CD4-positive, alpha-beta T cell (primary cell): ENCODE measurements at regions not wholly inside any gene's neighbourhood (a gene's known extent, or its start where the extent isn't known, plus 50 kb on each side); places are given as distances from the start of the nearest gene placed in this dataset.

Source experiments
- ATAC-seq: fragments of 200-7000 bp; cut with Tn5 transposase; one replicate; pipeline ENCODE4 v1.10.0; 2022; ENCODE audit warnings: mild to moderate bottlenecking; ENCODE audit not compliant: poor library complexity
- CTCF ChIA-PET: fragments of 350-600 bp; sonication (Branson Sonifier 250); formaldehyde crosslinking; loops from one replicate; lab custom pipeline; 2021; ENCODE audit warnings: antibody characterized with exemption, inconsistent platforms; lab: Charles Lee
- POLR2A ChIA-PET: fragments of 350-600 bp; sonication (Branson Sonifier 250); formaldehyde crosslinking; loops from one replicate; lab custom pipeline; 2021; ENCODE audit warnings: antibody characterized with exemption, inconsistent platforms; lab: Charles Lee
- DNase-seq, 14 experiments: peaks; one replicate each; pipeline ENCODE4 v3.0.0-alpha.2; 2013 to 2020; ENCODE audit warnings: mixed read lengths in 2 of 14
- H3K27ac ChIP-seq, 2 donors: one replicate each; pipeline versions ENCODE4 v1.5.1 to v1.7.0; 2013; ENCODE audit warnings: low read length in 2 of 2, low read depth in 1 of 2, mild to moderate bottlenecking in 1 of 2
- H3K27me3 ChIP-seq, 2 experiments: 1 replicate in 1 of 2; 2 replicates in 1 of 2; pipeline versions ENCODE4 v1.6.1 to v1.7.0; 2013; ENCODE audit warnings: low read length in 2 of 2, control low read depth in 1 of 2, mild to moderate bottlenecking in 1 of 2, moderate library complexity in 1 of 2; ENCODE audit not compliant: insufficient read depth in 2 of 2, control insufficient read depth in 1 of 2
- H3K36me3 ChIP-seq: one replicate; pipeline ENCODE4 v1.6.1; 2013; ENCODE audit warnings: low read length, control low read depth; ENCODE audit not compliant: insufficient read depth
- H3K4me1 ChIP-seq: one replicate; pipeline ENCODE4 v1.6.1; 2013; ENCODE audit warnings: low read length, control low read depth; ENCODE audit not compliant: insufficient read depth
- H3K4me3 ChIP-seq: one replicate; pipeline ENCODE4 v1.5.1; 2013; ENCODE audit warnings: mild to moderate bottlenecking, low read length, moderate library complexity
- H3K9me3 ChIP-seq, 2 experiments: 1 replicate in 1 of 2; 2 replicates in 1 of 2; pipeline versions ENCODE4 v1.6.1 to v1.7.0; 2013; ENCODE audit warnings: low read length in 2 of 2, mild to moderate bottlenecking in 2 of 2, control low read depth in 1 of 2, moderate library complexity in 1 of 2; ENCODE audit not compliant: control insufficient read depth in 1 of 2, insufficient read depth in 1 of 2
- H3K27ac Mint-ChIP-seq: one replicate; pipeline ENCODE4 v1.8.0; 2020; ENCODE audit warnings: mixed read lengths
- H3K27me3 Mint-ChIP-seq: one replicate; pipeline ENCODE4 v1.8.0; 2021; ENCODE audit warnings: mixed read lengths
- H3K36me3 Mint-ChIP-seq: one replicate; pipeline ENCODE4 v1.8.0; 2021; ENCODE audit warnings: low read depth, mixed read lengths
- H3K4me1 Mint-ChIP-seq: one replicate; pipeline ENCODE4 v1.8.0; 2021; ENCODE audit warnings: low read depth, mixed read lengths
- H3K4me3 Mint-ChIP-seq: one replicate; pipeline ENCODE4 v1.8.0; 2020; ENCODE audit warnings: mild to moderate bottlenecking, mixed read lengths
- H3K9me3 Mint-ChIP-seq: one replicate; pipeline ENCODE4 v1.8.0; 2020; ENCODE audit warnings: mixed read lengths
- intact Hi-C, 2 experiments: fragments of 100-400 bp; cut with DNase I in 1 of 2; cut with micrococcal nuclease in 1 of 2; formaldehyde crosslinking; loops; one replicate each; pipeline versions ENCODE4 v1.15.1 to v1.9.0; 2023 to 2025; cut with DNase I, micrococcal nuclease
- TF ChIP-seq, protein P1 (sequence below): fragments of 200-600 bp; IDR thresholded peaks from one replicate; pipeline ENCODE4 v1.8.0; 2022; ENCODE audit warnings: antibody characterized with exemption, mild to moderate bottlenecking

DNA sequence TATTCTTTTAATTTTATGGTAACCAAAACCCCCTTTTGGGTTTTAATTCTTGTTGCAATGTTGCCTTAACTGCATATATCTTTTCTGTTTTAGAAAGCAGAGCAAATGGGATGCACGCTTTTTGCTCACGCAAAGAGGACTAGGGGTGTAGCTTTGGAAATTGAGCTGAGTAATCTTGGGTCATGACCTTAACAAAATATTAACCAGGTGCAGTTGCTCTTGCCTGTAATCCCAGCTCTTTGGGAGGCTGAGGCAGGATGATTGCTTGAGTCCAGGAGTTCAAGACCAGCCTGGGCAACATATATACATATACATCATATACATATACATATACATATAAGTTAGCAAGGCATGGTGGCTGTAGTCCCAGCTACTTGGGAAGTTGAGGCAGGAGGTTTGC, 172.9 kb upstream of the BMPER start:
- ChIA-PET POLR2A (no interaction called here), CTCF (no interaction called here)
- no peak for DNase-seq
- H3K4me3 Mint-ChIP-seq, result no peak overlapping the region
- H3K4me3 ChIP-seq, result no peak overlapping the region
- H3K36me3 ChIP-seq, result no peaks in the 10 kb centered on the region
- no peaks in the 10 kb centered on the region for H3K4me1 ChIP-seq
- no peaks in the 10 kb centered on the region for H3K9me3 Mint-ChIP-seq
- H3K9me3 ChIP-seq, result no peaks in the 10 kb centered on the region
- intact Hi-C loops, result no loop called here
- H3K27ac ChIP-seq, result no peak overlapping the region
- no peaks in the 10 kb centered on the region for H3K27me3 Mint-ChIP-seq
- H3K4me1 Mint-ChIP-seq, result no peaks in the 10 kb centered on the region
- no peak overlapping the region for H3K27ac Mint-ChIP-seq
- no peaks in the 10 kb centered on the region for H3K27me3 ChIP-seq
- H3K36me3 Mint-ChIP-seq, result no peaks in the 10 kb centered on the region
- ATAC-seq, result no peak
- TF ChIP-seq, protein P1, sequence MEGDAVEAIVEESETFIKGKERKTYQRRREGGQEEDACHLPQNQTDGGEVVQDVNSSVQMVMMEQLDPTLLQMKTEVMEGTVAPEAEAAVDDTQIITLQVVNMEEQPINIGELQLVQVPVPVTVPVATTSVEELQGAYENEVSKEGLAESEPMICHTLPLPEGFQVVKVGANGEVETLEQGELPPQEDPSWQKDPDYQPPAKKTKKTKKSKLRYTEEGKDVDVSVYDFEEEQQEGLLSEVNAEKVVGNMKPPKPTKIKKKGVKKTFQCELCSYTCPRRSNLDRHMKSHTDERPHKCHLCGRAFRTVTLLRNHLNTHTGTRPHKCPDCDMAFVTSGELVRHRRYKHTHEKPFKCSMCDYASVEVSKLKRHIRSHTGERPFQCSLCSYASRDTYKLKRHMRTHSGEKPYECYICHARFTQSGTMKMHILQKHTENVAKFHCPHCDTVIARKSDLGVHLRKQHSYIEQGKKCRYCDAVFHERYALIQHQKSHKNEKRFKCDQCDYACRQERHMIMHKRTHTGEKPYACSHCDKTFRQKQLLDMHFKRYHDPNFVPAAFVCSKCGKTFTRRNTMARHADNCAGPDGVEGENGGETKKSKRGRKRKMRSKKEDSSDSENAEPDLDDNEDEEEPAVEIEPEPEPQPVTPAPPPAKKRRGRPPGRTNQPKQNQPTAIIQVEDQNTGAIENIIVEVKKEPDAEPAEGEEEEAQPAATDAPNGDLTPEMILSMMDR, result no peak

DNA sequence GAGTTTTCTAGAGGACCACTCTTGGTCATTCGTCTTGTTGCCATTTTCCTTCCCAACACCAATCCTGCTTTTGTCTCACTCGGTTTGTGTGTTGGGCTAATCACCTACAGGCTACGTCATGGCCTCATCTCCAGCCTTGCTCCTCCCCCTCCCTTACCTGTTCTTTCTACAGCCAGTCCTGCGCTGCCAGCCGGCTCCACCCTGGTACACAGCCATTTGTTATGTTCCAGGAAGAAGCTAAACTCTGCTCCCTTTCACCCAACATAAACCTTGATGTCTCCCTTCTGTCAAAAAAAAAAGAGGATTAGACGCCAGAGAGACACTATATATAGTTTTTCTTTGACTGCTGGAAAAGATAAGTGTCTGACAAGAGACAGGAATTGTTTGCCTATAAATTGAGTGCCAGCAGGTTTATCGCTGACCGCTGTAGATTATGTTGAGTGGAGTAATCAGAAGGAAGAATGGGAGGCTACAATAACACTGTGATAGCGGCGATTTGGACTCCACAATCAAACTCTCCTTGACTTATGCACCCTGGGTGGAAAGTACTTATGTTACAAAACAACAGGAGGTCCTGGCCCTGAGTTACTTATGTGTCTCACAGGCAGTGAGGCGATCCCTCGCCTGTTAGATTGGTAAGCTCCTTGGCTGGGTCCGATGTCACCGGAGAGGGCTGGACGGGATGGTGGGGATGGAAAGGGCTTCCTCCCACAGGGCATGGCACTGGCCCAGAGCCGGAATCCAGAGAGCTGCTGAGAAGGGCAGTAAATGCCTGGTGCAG, 171.3 kb upstream of the BMPER start:
- Histone ChIP-seq H3K27me3 (no peaks in the 10 kb centered on the region), H3K27ac (no peak overlapping the region), H3K4me1 (no peaks in the 10 kb centered on the region), H3K9me3 (no peaks in the 10 kb centered on the region), H3K36me3 (no peaks in the 10 kb centered on the region), H3K4me3 (no peak overlapping the region)
- ChIA-PET CTCF (no interaction called here), POLR2A (no interaction called here)
- TF ChIP-seq, protein P1, result no peak
- Mint-ChIP-seq H3K27me3 (no peaks in the 10 kb centered on the region), H3K4me1 (no peaks in the 10 kb centered on the region), H3K9me3 (no peaks in the 10 kb centered on the region), H3K36me3 (no peaks in the 10 kb centered on the region), H3K27ac (no peak overlapping the region), H3K4me3 (no peak overlapping the region)
- intact Hi-C loops, result no loop called here
- DNase-seq (no peak), ATAC-seq (no peak)

DNA sequence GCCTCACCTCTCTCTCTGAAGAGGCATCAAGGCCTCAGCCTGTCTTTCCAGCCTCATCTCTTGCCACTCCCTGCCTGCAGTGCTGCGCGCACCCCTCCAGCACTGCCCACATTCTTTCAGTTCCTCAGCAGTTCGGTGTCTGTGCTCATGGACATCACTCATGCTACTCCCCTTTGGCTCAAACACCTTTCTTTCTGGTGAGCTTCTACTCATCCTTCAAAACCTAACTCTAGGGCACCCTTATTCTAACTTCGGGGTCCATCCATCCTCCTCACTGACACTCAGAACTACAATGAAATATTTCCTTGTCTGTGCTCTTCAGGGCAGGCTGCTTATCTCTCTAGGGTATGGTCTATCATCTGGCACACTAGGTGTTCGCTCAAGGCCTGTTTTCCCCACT, 169.9 kb upstream of the BMPER start:
- H3K4me3 ChIP-seq, result no peak overlapping the region
- no peak overlapping the region for H3K4me3 Mint-ChIP-seq
- H3K27ac Mint-ChIP-seq, result no peak overlapping the region
- intact Hi-C loops, result no loop called here
- ChIA-PET CTCF (no interaction called here), POLR2A (no interaction called here)
- no peak overlapping the region for H3K27ac ChIP-seq
- no peaks in the 10 kb centered on the region for H3K9me3 Mint-ChIP-seq
- ATAC-seq (no peak), DNase-seq (no peak)
- no peaks in the 10 kb centered on the region for H3K27me3 Mint-ChIP-seq
- H3K36me3 Mint-ChIP-seq, result no peaks in the 10 kb centered on the region
- H3K36me3 ChIP-seq, result no peaks in the 10 kb centered on the region
- no peaks in the 10 kb centered on the region for H3K9me3 ChIP-seq
- H3K27me3 ChIP-seq, result no peaks in the 10 kb centered on the region
- H3K4me1 ChIP-seq, result no peaks in the 10 kb centered on the region
- TF ChIP-seq, protein P1, result no peak
- no peaks in the 10 kb centered on the region for H3K4me1 Mint-ChIP-seq
